ENCODE measurements at regions not wholly inside any gene's neighbourhood (a gene's known extent, or its start where the extent isn't known, plus 50 kb on each side); places are given as distances from the start of the nearest gene placed in this dataset.

DNA sequence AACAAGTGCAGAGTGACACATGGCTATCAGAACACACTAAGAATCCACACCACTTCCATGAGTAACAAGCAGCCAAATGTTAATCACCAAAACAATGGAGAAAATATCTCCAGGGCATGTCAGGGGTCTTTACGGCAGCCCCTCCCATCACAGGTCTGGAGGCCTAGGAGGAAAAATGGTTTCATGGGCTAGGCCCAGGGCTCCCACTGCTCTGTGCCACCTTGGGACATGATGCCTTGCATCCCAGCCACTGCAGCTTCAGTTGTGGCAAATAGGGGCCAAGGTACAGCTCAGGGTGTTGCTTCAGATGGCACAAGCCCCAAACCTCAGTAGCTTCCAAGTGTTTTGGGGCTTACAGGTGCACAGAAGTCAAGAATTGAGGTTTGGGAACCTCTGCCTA, 66.6 kb downstream of the NEURL3 start:
- TF ChIP-seq, protein P1, sequence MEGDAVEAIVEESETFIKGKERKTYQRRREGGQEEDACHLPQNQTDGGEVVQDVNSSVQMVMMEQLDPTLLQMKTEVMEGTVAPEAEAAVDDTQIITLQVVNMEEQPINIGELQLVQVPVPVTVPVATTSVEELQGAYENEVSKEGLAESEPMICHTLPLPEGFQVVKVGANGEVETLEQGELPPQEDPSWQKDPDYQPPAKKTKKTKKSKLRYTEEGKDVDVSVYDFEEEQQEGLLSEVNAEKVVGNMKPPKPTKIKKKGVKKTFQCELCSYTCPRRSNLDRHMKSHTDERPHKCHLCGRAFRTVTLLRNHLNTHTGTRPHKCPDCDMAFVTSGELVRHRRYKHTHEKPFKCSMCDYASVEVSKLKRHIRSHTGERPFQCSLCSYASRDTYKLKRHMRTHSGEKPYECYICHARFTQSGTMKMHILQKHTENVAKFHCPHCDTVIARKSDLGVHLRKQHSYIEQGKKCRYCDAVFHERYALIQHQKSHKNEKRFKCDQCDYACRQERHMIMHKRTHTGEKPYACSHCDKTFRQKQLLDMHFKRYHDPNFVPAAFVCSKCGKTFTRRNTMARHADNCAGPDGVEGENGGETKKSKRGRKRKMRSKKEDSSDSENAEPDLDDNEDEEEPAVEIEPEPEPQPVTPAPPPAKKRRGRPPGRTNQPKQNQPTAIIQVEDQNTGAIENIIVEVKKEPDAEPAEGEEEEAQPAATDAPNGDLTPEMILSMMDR (conservative IDR thresholded peaks at IDR 0.05; ENCODE audit: low read depth, low read length) = no peak
- no peak for TF ChIP-seq EZH2 (IDR thresholded peaks at IDR 0.05; ENCODE audit: low read length, unreplicated experiment)

Measured in PC-3 (cell line).